Fibroblast of pulmonary artery (primary cell): ENCODE measurements at regions not wholly inside any gene's neighbourhood (a gene's known extent, or its start where the extent isn't known, plus 50 kb on each side); places are given as distances from the start of the nearest gene placed in this dataset.

ENCODE experiments used
- DNase-seq: peaks from one replicate; pipeline ENCODE4 v3.0.0-alpha.2; 2010; ENCODE audit warnings: low read depth
- H3K4me3 ChIP-seq: replicated peaks from 2 replicates; pipeline ENCODE4 v1.5.1; 2011; ENCODE audit warnings: low read depth, mild to moderate bottlenecking, control low read depth, low read length, moderate library complexity
- TF ChIP-seq, protein P1 (sequence below): IDR thresholded peaks from 2 replicates; pipeline ENCODE4 v1.5.1; 2011; ENCODE audit warnings: mild to moderate bottlenecking, control low read depth, low read length, inconsistent platforms; ENCODE audit errors: missing control alignments

DNA sequence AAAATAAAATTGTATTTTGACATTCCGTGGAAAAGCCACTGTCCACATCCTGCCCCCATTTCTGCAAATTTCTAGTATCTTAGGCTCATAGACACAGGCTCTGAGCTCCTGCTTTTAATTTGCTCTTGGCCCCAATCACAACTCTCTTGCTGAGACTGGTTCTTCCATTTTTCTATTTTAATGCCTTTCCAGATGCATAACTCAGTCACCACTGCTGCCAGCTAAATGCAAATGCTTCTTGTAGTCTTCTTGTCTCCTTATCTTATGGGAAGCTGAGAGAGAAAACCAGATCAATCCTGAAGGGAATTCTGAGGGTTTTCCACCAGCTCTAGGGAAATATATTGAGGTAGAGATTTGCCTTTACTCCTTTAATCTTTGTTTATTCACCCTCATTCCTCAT lies 149.0 kb downstream of the DHRS2 start:
- no peak for DNase-seq
- TF ChIP-seq, protein P1, sequence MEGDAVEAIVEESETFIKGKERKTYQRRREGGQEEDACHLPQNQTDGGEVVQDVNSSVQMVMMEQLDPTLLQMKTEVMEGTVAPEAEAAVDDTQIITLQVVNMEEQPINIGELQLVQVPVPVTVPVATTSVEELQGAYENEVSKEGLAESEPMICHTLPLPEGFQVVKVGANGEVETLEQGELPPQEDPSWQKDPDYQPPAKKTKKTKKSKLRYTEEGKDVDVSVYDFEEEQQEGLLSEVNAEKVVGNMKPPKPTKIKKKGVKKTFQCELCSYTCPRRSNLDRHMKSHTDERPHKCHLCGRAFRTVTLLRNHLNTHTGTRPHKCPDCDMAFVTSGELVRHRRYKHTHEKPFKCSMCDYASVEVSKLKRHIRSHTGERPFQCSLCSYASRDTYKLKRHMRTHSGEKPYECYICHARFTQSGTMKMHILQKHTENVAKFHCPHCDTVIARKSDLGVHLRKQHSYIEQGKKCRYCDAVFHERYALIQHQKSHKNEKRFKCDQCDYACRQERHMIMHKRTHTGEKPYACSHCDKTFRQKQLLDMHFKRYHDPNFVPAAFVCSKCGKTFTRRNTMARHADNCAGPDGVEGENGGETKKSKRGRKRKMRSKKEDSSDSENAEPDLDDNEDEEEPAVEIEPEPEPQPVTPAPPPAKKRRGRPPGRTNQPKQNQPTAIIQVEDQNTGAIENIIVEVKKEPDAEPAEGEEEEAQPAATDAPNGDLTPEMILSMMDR = no peak
- no peak overlapping the region for H3K4me3 ChIP-seq

DNA sequence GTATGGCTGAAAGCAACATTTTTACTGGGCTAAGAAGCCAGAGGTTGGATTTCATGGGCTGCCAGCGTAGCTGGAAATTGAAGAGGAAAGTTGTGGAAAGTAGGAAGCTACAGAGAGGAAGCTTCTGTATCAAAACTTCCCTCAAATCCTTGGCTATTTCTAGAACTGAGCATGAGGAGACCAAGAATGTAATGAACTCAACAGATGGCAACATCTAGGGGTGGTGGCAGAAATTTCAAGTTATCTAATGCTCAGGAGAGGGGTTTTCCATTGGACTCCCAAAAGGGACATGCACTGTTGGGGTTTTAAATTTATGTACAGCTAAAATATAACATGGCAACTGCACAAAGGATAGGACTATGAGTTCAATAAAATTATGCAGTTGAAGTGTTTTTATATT lies 151.3 kb downstream of the DHRS2 start:
- no peak overlapping the region for H3K4me3 ChIP-seq
- DNase-seq = no peak
- TF ChIP-seq, protein P1 = no peak

DNA sequence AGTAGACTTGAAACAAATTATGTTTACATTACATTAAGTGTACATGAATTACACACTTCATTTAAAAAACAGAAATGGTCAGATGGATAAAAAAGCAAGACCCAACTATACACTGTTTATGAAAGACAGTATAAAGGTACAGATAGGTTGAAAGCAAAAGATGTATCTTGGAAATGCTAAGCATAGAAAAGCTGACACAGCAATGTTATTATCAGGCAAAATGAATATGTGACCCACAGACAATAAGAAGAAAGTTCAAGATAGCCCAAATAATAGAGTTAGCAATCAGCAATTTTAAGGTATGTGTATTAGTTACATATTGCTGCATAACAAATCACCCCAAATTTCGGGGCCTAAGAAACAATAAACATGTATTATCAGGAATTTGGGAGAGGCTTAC lies 153.5 kb downstream of the DHRS2 start:
- TF ChIP-seq, protein P1 = no peak
- H3K4me3 ChIP-seq = no peak overlapping the region
- no peak for DNase-seq

DNA sequence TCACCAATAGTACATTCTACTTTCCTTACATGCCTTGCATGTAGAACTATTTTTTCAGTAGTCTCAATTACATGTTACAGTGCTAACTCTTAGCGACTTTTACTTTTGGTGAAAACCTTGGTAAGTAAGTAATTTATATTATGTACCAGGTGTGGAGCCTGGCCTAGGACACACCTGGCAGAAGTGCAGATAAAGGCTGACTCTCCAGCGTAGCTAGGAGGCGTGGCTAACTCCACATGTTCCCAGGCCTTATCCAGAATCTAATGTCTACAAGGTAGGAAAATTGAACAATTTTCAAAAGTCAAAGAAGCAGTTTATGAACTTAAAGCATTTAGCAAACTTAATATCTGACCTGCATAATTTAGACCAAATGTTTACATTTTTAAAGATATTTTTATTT lies 157.4 kb downstream of the DHRS2 start:
- H3K4me3 ChIP-seq = no peak overlapping the region
- DNase-seq = no peak
- TF ChIP-seq, protein P1 = no peak

DNA sequence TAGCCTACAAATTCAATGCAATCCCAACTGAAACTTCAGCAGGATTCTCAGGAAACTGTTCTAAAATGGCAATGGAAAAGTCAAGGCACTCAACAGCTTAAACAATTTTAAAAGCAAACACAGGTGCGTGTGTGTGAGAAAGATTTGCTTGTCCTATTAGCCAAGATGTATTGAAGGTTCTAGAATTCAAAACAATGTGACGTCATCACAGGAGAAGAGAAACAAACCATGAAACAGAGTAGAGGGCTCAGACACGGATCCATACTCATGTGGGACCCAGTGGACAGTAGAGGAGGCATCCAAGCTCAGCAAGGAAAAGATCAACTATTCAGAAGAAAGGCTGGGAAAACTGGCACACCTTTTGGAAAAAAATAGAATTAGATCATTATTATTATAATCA lies 152.8 kb upstream of the DHRS4 start:
- H3K4me3 ChIP-seq = no peak overlapping the region
- TF ChIP-seq, protein P1 = no peak
- DNase-seq = no peak

DNA sequence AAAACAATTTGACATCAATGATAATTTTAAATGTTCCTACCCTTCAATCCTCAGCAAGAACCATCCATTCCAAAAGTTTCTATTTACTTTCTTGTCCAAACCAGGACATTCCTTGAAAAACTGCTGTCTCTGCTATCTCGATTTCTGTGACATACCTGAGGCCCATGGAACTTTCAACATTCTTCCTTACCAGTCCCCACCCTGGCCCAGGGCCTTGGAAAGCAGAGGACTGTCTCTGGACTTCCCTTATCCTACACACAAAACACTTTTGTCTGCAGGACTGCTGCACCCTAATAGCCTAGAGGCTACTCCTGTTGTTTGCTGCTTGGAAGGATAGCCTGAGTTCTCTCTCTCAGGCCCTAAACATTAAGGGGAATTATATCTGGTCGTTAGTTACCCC lies 151.8 kb upstream of the DHRS4 start:
- TF ChIP-seq, protein P1 = no peak
- DNase-seq = no peak
- H3K4me3 ChIP-seq = no peak overlapping the region

DNA sequence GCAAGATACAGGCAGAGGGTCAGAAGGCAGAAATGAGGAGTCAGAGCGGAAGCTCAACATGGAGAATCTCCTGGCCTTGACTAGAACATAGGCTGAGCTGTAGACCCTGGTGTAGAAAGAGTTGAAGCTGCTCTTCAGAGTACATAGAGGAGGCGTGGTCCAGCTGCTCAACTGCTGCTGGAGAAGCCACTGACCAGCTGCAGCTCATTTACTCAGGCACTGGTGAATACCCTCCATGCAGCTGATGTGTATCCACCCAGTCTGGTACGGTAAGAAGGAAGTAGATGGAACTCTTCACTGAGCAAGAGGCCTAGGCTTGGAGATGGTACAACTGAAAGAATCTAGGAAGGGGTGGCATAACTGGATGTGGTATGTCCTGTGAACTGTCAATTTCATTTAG lies 148.8 kb upstream of the DHRS4 start:
- TF ChIP-seq, protein P1 = no peak
- no peak for DNase-seq
- no peak overlapping the region for H3K4me3 ChIP-seq
